T-helper 2 cell treated with Interferon-gamma antibody and Interleukin-4, amounts not matched to agents 5 μg/mL and 100 μg/mL, for 36 hours (primary cell): ENCODE measurements at regions not wholly inside any gene's neighbourhood (a gene's known extent, or its start where the extent isn't known, plus 50 kb on each side); places are given as distances from the start of the nearest gene placed in this dataset.
"Not testable (repeated sequence)": the region's sequence is repeated elsewhere in the genome, so short reads cannot be mapped to it uniquely, and the experiment has no call there.

ENCODE experiments used
- DNase-seq: peaks from one replicate; pipeline ENCODE4 v3.0.0; 2021; ENCODE audit warnings: low spot score
- H3K27ac Mint-ChIP-seq: one replicate; pipeline ENCODE4 v1.8.0; 2021; ENCODE audit warnings: mild to moderate bottlenecking, mixed read lengths
- H3K27me3 Mint-ChIP-seq: one replicate; pipeline ENCODE4 v1.8.0; 2021; ENCODE audit warnings: low read depth, mixed read lengths
- H3K36me3 Mint-ChIP-seq: one replicate; pipeline ENCODE4 v1.8.0; 2021; ENCODE audit warnings: low read depth, mixed read lengths
- H3K4me1 Mint-ChIP-seq: one replicate; pipeline ENCODE4 v1.8.0; 2021; ENCODE audit warnings: low read depth, mixed read lengths
- H3K4me3 Mint-ChIP-seq: one replicate; pipeline ENCODE4 v1.8.0; 2022; ENCODE audit warnings: mild to moderate bottlenecking, moderate library complexity, mixed read lengths
- H3K9me3 Mint-ChIP-seq: one replicate; pipeline ENCODE4 v1.8.0; 2021; ENCODE audit warnings: mixed read lengths

DNA sequence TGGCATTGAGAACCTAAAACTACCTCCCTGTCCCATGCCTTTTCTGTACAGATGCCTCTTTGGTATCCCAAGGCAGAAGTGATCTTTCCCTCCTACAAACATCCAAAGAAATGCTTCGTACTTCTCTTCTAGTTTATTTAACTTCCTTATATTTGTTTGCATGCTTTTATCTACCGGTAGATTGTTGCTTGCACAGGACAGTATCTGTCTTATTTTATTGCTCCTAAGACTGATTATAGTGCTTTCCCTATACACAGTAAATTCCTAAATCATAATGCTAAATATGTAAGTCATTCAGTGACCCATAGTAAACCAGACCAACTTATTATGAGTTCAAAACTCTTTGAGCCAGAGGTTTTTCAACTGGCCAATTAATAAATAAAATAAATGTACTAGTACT, 156.9 kb downstream of the PRELID2 start:
- H3K4me1 Mint-ChIP-seq: no peaks in the 10 kb centered on the region
- no peak for DNase-seq
- H3K9me3 Mint-ChIP-seq: no peaks in the 10 kb centered on the region
- no peaks in the 10 kb centered on the region for H3K36me3 Mint-ChIP-seq
- no peak overlapping the region for H3K27ac Mint-ChIP-seq
- no peaks in the 10 kb centered on the region for H3K27me3 Mint-ChIP-seq
- H3K4me3 Mint-ChIP-seq: no peak overlapping the region

DNA sequence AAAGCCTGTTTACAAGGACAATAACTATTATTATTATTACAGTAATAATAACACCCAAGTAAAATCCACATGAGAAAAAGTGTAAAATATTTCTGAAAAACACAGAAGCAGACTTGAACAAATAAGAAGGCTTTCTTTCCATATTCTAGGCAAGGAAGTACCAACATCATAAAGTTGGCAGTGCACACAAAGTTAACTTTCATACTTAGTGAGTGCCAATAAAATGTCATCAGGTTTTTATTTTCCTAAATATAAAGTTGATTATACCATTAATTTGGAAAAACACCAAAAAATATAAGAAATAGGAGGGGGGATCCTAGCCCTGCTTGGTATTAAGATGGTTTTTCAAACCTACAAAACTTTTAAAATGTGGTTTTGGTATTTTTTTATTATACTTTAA, 161.4 kb downstream of the PRELID2 start:
- no peaks in the 10 kb centered on the region for H3K4me1 Mint-ChIP-seq
- peaks cover 2% of the 10 kb centered on the region for H3K27me3 Mint-ChIP-seq
- no peak overlapping the region for H3K27ac Mint-ChIP-seq
- H3K9me3 Mint-ChIP-seq: no peaks in the 10 kb centered on the region
- no peak for DNase-seq
- H3K4me3 Mint-ChIP-seq: no peak overlapping the region
- H3K36me3 Mint-ChIP-seq: no peaks in the 10 kb centered on the region

DNA sequence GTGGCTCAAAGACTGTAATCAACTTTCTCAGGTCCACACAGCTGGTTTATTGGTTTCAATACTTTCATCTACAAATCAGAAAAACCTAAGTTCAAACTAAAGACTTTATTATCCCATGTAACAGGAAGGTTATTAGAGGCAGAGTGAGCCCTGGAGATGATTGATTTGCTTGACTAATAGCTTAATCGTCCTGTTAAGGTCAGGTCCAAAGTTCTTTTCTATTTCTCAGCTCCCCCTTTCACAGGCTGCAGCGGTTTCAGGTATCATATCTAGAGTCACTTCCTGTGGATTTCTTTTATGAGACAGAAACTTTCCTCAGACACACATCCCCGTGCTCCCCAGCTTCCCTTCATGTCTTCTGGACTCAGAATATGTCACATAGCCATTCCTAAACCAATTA, 166.4 kb downstream of the PRELID2 start:
- H3K4me3 Mint-ChIP-seq: no peak overlapping the region
- no peaks in the 10 kb centered on the region for H3K4me1 Mint-ChIP-seq
- no peaks in the 10 kb centered on the region for H3K9me3 Mint-ChIP-seq
- no peak overlapping the region for H3K27ac Mint-ChIP-seq
- DNase-seq: no peak
- no peaks in the 10 kb centered on the region for H3K36me3 Mint-ChIP-seq
- H3K27me3 Mint-ChIP-seq: peaks cover 2% of the 10 kb centered on the region

DNA sequence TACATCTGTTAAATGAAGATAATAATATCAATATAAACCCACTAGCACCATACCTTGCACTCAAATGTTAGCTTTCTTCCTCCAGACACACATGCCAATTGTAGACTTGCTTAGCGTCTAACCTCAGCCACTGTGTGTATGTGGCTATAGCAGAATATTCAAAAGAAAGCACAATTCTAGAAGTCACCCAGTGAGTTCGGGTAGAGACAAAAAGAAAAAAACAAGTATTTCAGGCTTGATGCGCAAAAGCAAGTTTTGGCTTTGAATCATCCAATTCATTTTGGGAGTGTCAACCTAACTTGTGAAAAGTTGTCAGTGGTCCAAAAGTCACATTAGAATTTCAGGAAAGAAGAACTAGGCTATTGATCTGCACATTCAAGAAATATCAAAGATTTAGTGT, 167.4 kb downstream of the PRELID2 start:
- Mint-ChIP-seq H3K36me3 (no peaks in the 10 kb centered on the region), H3K4me3 (no peak overlapping the region), H3K4me1 (no peaks in the 10 kb centered on the region), H3K27me3 (peaks cover 2% of the 10 kb centered on the region), H3K27ac (no peak overlapping the region), H3K9me3 (no peaks in the 10 kb centered on the region)
- DNase-seq: no peak

DNA sequence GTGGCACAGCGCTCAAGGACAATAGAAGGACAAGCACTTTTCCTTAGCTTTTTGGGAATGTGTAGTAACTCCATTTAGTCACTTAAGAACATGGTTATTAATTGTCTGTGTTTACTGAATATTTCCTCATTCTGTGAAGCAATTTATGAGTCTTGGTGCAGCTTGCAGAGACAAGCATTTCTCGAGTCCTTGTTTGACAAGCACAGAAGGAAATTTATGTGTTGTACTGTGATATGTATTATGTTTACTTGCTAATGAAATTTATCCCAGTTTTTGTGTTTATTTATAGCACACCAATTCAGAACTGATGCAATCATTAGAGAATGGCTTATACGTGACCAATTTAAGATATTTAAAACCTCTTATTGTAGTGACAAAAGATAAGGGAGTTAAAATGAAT, 168.6 kb downstream of the PRELID2 start:
- Mint-ChIP-seq H3K4me3 (no peak overlapping the region), H3K27ac (no peak overlapping the region), H3K9me3 (no peaks in the 10 kb centered on the region), H3K36me3 (no peaks in the 10 kb centered on the region), H3K4me1 (no peaks in the 10 kb centered on the region), H3K27me3 (peaks cover 2% of the 10 kb centered on the region)
- DNase-seq: no peak

DNA sequence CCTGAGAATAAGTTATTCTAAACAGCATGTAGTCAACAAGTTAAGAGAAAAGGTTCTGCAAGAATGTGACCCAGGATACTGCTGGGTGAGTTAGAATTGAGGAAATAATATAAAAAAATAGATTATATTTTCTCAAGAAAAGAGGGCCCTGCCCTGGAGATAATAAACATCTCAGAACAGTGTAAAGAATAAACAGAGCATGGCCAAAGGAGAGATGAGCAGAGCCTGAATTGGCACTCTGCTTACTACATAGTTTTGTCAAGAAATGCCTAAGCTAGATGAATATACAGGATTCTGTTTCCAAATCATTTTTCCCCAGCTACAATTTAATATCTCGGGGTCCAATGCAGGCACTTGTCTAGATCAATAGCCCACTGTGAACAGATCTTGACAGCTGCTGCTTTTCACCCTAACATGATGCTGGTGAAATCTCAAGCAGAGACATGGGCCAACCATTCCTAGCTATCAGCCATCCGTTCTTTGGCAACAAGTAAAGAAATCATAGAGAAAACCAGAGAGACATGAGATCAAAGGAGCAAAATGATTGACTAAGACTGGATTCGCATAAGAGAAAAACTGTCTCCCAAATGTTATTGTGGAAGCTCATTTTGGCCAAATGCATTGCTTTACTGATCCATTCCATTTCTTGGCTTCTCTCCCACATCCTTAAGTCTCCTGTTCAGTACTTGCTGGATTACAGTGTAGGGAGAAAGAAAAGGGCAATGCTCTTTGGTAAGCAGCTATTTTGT, 173.2 kb downstream of the PRELID2 start:
- Mint-ChIP-seq H3K4me3 (no peak overlapping the region), H3K9me3 (peaks cover 3% of the 10 kb centered on the region), H3K27ac (no peak overlapping the region), H3K4me1 (no peaks in the 10 kb centered on the region), H3K27me3 (no peaks in the 10 kb centered on the region), H3K36me3 (no peaks in the 10 kb centered on the region)
- DNase-seq: no peak

DNA sequence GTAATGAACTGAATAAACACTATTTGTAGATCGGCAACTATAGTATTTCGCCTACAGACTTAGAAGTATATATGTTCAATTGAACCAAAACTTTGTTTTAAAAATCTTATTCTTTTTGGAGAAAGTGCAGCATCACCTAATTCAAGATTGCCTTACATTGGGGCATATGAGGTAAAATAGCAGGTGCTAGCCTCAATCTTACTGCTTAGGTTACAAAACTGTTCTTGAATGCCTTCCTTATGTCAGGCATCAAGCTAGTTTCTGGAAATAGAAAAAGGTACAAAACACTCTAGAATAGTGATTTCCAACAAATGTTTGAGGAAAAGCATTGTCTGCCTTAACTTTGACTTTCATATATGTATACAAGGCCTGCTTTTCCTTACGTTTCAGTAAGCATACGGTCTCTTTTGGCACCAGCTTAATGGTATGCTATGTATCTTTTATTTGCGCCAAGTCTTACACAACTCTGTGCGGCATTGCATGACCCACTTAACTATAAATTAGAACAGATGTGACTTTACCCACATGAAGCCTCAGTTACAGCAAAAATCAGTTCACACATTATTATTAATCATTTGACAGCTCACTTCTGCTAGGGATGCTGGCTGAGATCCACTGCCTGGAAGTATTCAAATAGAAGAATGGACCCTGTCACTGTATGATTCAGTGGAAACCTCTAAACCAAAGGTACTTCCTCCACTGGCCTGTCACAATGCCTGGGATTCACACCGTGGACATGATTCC, 174.1 kb downstream of the PRELID2 start:
- H3K27me3 Mint-ChIP-seq: no peaks in the 10 kb centered on the region
- no peak for DNase-seq
- no peaks in the 10 kb centered on the region for H3K4me1 Mint-ChIP-seq
- H3K36me3 Mint-ChIP-seq: no peaks in the 10 kb centered on the region
- H3K27ac Mint-ChIP-seq: no peak overlapping the region
- peaks cover 3% of the 10 kb centered on the region for H3K9me3 Mint-ChIP-seq
- H3K4me3 Mint-ChIP-seq: no peak overlapping the region

DNA sequence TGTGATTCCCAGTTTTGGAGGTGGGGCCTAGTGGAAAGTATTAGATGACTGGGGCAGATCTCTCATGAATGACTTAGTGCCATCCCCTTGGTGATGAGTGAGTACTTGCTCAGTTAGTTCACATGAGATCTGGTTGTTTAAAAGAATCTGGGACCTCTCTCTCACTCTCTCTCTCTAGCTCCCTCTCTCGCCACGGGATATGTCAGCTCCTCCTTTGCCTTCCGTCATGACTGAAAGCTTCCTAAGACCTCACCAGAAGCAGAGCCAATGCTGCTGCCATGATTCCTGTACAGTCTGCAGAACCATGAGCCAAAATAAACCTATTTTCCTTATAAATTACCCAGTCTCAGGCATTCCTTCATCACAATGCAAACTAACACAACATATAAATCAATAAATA, 176.7 kb downstream of the PRELID2 start:
- Mint-ChIP-seq H3K4me3 (no peak overlapping the region), H3K36me3 (no peaks in the 10 kb centered on the region), H3K4me1 (no peaks in the 10 kb centered on the region), H3K9me3 (peaks cover 17% of the 10 kb centered on the region), H3K27me3 (no peaks in the 10 kb centered on the region), H3K27ac (no peak overlapping the region)
- no peak for DNase-seq

DNA sequence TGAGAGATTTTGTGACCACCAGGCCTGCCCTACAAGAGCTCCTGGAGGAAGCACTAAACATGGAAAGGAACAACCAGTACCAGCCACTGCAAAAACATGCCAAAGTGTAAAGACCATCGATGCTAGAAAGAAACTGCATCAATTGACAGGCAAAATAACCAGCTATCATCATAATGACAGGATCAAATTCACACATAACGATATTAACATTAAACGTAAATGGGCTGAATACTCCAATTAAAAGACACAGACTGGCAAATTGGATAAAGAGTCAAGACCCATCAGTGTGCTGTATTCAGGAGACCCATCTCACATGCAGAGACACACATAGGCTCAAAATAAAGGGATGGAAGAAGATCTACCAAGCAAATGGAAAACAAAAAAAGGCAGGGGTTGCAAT, 182.4 kb downstream of the PRELID2 start:
- peaks cover 26% of the 10 kb centered on the region for H3K9me3 Mint-ChIP-seq
- H3K36me3 Mint-ChIP-seq, DNase-seq, H3K27me3 Mint-ChIP-seq, H3K4me1 Mint-ChIP-seq, H3K4me3 Mint-ChIP-seq, H3K27ac Mint-ChIP-seq: not testable (repeated sequence)

DNA sequence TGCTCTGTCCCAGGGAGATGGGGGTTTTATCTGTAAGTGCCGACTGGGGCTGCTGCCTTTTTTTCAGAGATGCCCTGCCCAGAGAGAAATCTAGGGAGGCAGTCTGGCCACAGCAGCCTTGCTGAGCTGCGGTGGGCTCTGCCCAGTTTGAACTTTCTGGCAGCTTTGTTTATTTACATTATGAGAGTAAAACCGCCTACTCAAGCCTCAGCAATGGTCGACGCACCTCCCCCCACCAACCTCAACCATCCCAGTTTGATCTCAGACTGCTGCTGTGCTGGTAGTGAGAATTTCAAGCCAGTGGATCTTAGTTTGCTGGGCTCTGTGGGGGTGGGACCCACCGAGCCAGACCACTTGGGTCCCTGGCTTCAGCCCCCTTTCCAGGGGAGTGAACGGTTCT, 188.0 kb downstream of the PRELID2 start:
- H3K4me1 Mint-ChIP-seq, H3K36me3 Mint-ChIP-seq, H3K27me3 Mint-ChIP-seq, DNase-seq, H3K27ac Mint-ChIP-seq, H3K4me3 Mint-ChIP-seq, H3K9me3 Mint-ChIP-seq: not testable (repeated sequence)

DNA sequence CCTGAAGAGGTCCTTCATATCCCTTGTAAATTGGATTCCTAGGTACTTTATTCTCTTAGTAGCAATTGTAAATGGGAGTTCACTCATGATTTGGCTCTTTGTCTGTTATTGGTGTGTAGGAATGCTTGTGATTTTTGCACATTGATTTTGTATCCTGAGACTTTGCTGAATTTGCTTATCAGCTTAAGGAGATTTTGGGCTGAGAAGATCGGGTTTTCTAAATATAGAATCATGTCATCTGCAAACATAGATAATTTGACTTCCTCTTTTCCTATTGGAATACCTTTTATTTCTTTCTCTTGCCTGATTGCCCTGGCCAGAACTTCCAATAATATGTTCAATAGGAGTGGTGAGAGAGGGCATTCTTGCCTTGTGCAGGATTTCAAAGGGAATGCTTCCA, 191.9 kb downstream of the PRELID2 start:
- not testable (repeated sequence) for H3K4me3 Mint-ChIP-seq, H3K27me3 Mint-ChIP-seq, H3K36me3 Mint-ChIP-seq, DNase-seq, H3K27ac Mint-ChIP-seq, H3K9me3 Mint-ChIP-seq, H3K4me1 Mint-ChIP-seq

DNA sequence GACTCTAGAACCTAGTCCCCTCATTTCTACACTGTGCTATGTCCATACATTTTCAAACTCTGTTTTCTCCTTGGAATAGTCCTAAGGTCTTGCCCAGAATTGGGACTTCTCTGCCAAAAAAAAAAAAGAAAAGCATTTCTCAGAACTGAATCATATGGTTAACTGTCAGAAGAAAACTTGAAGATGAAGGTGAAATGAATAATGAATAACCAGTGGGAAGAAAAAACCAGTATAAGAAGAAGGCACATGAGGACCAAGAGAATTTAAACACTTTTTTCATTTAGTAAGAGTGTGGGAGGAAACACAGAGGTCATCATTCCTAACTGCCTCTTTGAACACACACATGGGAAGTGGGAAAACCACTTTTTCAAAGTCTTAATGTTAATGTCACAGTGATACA, 197.7 kb downstream of the PRELID2 start:
- H3K27ac Mint-ChIP-seq: no peak overlapping the region
- no peaks in the 10 kb centered on the region for H3K9me3 Mint-ChIP-seq
- no peaks in the 10 kb centered on the region for H3K27me3 Mint-ChIP-seq

DNA sequence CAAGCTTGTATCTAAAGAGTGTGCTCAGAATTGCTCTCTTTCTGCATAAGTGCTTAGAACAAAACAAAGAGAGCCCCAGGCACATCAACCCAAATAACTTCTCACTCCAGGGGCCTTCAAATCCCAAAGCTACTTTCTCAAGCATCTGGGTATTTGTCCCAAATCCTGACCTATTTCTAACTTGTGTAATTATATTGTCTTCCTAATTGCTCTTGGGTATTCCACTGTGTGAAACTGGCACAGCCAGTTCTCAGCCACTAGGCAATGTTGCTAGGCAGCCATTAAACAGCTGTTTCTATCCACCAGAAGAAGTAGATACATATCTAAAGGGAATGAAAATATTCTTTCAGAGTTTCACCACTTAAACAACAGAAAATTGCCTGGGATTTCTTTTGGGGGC, 198.8 kb downstream of the PRELID2 start:
- Mint-ChIP-seq H3K27me3 (no peaks in the 10 kb centered on the region), H3K4me1 (no peaks in the 10 kb centered on the region), H3K36me3 (no peaks in the 10 kb centered on the region), H3K27ac (no peak overlapping the region), H3K4me3 (no peak overlapping the region), H3K9me3 (no peaks in the 10 kb centered on the region)
- no peak for DNase-seq

More for the DNA sequence above, 197.7 kb downstream of the PRELID2 start:
- Mint-ChIP-seq H3K4me1 (no peaks in the 10 kb centered on the region), H3K4me3 (no peak overlapping the region), H3K36me3 (no peaks in the 10 kb centered on the region)
- no peak for DNase-seq

DNA sequence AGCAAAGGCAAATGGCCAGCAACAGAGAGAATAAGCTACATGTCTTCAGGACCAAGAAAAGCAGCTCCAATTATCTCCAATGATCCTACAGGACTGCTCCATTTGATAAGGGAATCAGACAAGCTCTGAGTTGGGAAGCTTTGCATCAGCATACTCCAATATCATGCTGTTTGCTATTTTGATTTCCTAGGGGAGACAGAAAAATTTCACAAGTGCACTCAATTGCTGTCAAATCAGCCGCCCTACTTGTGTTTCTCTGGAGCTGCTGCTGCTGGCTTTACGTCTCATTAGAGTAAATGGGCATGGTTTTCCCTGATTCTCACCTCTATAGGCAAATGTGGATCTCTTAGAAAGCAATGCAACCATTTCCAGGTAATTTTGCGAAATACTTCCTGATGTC, 201.7 kb downstream of the PRELID2 start:
- Mint-ChIP-seq H3K36me3 (no peaks in the 10 kb centered on the region), H3K4me1 (no peaks in the 10 kb centered on the region), H3K27ac (no peak overlapping the region), H3K4me3 (no peak overlapping the region), H3K27me3 (no peaks in the 10 kb centered on the region), H3K9me3 (peaks cover 4% of the 10 kb centered on the region)
- DNase-seq: no peak

DNA sequence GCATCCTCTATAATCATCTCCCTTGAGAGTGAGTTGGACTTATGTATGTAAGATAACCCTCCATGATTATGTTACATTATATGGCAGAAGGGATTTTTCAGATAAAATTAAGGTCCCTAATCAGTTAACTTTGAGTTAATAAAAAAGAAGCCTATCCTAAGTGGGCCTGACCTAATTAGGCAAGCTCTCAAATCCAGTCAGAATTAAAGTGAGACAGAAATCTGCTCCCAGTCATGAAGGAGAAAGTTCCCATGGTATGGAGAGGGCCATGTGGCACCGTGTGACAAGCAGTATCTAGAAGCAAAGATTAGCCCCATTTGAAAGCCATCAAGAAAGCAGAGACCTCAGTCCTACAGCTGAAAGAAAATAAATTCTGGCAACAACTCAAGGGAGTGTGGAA, 202.4 kb downstream of the PRELID2 start:
- peaks cover 4% of the 10 kb centered on the region for H3K9me3 Mint-ChIP-seq
- H3K4me3 Mint-ChIP-seq: no peak overlapping the region
- no peaks in the 10 kb centered on the region for H3K4me1 Mint-ChIP-seq
- no peaks in the 10 kb centered on the region for H3K27me3 Mint-ChIP-seq
- no peak overlapping the region for H3K27ac Mint-ChIP-seq
- no peak for DNase-seq
- H3K36me3 Mint-ChIP-seq: no peaks in the 10 kb centered on the region
